ENCODE measurements at regions not wholly inside any gene's neighbourhood (a gene's known extent, or its start where the extent isn't known, plus 50 kb on each side); places are given as distances from the start of the nearest gene placed in this dataset.

DNA sequence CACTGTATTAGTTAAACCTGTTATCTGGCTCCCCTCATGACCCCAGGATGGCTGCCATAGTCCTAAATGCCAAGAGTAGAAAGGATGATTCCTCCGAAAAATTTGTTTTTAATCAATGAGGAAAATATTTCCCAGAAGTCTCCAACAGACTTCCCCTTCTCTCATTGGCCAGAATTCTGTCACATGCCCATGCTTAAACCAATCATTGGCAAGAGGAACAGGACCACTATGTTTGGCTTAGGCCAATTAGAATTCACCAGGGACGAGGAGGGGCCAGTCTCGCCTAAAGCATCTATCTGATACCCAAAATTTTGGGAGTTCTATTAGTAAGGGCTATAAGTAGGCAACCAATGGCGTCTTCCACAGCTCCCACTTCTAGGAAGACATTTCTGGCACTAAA, 71.2 kb upstream of the IL6 start:
- no peaks in the 10 kb centered on the region for H3K36me3 ChIP-seq (ENCODE audit: control insufficient read depth in 4 of 4, insufficient read depth in 3 of 4, low read depth in 1 of 4, low read length in 3 of 4)
- H3K4me3 ChIP-seq (ENCODE audit: low read depth in 1 of 3, low read length in 3 of 3) = no peak overlapping the region
- TF ChIP-seq ATF3 (IDR thresholded peaks at IDR 0.05) (no peak), FOXA1 (IDR thresholded peaks at IDR 0.05) (no peak), HNF4A (conservative IDR thresholded peaks at IDR 0.05) (no peak), YY1 (IDR thresholded peaks at IDR 0.05) (no peak)
- TF ChIP-seq, protein P1, sequence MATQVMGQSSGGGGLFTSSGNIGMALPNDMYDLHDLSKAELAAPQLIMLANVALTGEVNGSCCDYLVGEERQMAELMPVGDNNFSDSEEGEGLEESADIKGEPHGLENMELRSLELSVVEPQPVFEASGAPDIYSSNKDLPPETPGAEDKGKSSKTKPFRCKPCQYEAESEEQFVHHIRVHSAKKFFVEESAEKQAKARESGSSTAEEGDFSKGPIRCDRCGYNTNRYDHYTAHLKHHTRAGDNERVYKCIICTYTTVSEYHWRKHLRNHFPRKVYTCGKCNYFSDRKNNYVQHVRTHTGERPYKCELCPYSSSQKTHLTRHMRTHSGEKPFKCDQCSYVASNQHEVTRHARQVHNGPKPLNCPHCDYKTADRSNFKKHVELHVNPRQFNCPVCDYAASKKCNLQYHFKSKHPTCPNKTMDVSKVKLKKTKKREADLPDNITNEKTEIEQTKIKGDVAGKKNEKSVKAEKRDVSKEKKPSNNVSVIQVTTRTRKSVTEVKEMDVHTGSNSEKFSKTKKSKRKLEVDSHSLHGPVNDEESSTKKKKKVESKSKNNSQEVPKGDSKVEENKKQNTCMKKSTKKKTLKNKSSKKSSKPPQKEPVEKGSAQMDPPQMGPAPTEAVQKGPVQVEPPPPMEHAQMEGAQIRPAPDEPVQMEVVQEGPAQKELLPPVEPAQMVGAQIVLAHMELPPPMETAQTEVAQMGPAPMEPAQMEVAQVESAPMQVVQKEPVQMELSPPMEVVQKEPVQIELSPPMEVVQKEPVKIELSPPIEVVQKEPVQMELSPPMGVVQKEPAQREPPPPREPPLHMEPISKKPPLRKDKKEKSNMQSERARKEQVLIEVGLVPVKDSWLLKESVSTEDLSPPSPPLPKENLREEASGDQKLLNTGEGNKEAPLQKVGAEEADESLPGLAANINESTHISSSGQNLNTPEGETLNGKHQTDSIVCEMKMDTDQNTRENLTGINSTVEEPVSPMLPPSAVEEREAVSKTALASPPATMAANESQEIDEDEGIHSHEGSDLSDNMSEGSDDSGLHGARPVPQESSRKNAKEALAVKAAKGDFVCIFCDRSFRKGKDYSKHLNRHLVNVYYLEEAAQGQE (IDR thresholded peaks at IDR 0.05) = no peak
- 90% methylated on average over 4 of the region's 4 CpGs for WGBS
- H3K4me1 ChIP-seq (ENCODE audit: control insufficient read depth in 4 of 4, insufficient read depth in 4 of 4, low read length in 3 of 4) = no peaks in the 10 kb centered on the region
- H3K27me3 ChIP-seq (ENCODE audit: control insufficient read depth in 4 of 4, insufficient read depth in 4 of 4, low read length in 3 of 4) = no peaks in the 10 kb centered on the region
- no peak for DNase-seq (ENCODE audit: low spot score)
- H3K9ac ChIP-seq (ENCODE audit: low read depth in 1 of 2, low read length in 2 of 2) = no peak overlapping the region
- H3K9me3 ChIP-seq (ENCODE audit: control insufficient read depth in 4 of 4, low read length in 3 of 4) = no peaks in the 10 kb centered on the region
- no peak overlapping the region for H3K27ac ChIP-seq (ENCODE audit: low read depth in 1 of 2, low read length in 2 of 2)

GRCh38 chr7:22654831-22655230, 72.2 kb upstream of the IL6 start:
- no peak overlapping the region for H3K9ac ChIP-seq (ENCODE audit: low read depth in 1 of 2, low read length in 2 of 2)
- H3K4me1 ChIP-seq (ENCODE audit: control insufficient read depth in 4 of 4, insufficient read depth in 4 of 4, low read length in 3 of 4) = no peaks in the 10 kb centered on the region
- TF ChIP-seq GABPA (IDR thresholded peaks at IDR 0.05 in 1 of 2, conservative IDR thresholded peaks at IDR 0.05 in 1 of 2) = no peak
- TF ChIP-seq TAF1 (conservative IDR thresholded peaks at IDR 0.05) = no peak
- TF ChIP-seq RXRA (IDR thresholded peaks at IDR 0.05) = no peak
- no peak for TF ChIP-seq NR2F2 (IDR thresholded peaks at IDR 0.05)
- TF ChIP-seq, protein P1 (IDR thresholded peaks at IDR 0.05) = no peak
- no peak for TF ChIP-seq FOXA1 (IDR thresholded peaks at IDR 0.05)
- TF ChIP-seq YY1 (IDR thresholded peaks at IDR 0.05) = no peak
- no peak for TF ChIP-seq ATF3 (IDR thresholded peaks at IDR 0.05)
- TF ChIP-seq FOXA2 (IDR thresholded peaks at IDR 0.05) = no peak
- no peak for TF ChIP-seq RAD21 (IDR thresholded peaks at IDR 0.05)
- TF ChIP-seq, protein P2, sequence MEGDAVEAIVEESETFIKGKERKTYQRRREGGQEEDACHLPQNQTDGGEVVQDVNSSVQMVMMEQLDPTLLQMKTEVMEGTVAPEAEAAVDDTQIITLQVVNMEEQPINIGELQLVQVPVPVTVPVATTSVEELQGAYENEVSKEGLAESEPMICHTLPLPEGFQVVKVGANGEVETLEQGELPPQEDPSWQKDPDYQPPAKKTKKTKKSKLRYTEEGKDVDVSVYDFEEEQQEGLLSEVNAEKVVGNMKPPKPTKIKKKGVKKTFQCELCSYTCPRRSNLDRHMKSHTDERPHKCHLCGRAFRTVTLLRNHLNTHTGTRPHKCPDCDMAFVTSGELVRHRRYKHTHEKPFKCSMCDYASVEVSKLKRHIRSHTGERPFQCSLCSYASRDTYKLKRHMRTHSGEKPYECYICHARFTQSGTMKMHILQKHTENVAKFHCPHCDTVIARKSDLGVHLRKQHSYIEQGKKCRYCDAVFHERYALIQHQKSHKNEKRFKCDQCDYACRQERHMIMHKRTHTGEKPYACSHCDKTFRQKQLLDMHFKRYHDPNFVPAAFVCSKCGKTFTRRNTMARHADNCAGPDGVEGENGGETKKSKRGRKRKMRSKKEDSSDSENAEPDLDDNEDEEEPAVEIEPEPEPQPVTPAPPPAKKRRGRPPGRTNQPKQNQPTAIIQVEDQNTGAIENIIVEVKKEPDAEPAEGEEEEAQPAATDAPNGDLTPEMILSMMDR (IDR thresholded peaks at IDR 0.05; ENCODE audit: low read depth, low read length, missing input control) = no peak
- TF ChIP-seq EGR1 (IDR thresholded peaks at IDR 0.05; ENCODE audit: low read depth in 2 of 2) = no peak
- TF ChIP-seq JUND (IDR thresholded peaks at IDR 0.05) = no peak
- TF ChIP-seq, protein P3, sequence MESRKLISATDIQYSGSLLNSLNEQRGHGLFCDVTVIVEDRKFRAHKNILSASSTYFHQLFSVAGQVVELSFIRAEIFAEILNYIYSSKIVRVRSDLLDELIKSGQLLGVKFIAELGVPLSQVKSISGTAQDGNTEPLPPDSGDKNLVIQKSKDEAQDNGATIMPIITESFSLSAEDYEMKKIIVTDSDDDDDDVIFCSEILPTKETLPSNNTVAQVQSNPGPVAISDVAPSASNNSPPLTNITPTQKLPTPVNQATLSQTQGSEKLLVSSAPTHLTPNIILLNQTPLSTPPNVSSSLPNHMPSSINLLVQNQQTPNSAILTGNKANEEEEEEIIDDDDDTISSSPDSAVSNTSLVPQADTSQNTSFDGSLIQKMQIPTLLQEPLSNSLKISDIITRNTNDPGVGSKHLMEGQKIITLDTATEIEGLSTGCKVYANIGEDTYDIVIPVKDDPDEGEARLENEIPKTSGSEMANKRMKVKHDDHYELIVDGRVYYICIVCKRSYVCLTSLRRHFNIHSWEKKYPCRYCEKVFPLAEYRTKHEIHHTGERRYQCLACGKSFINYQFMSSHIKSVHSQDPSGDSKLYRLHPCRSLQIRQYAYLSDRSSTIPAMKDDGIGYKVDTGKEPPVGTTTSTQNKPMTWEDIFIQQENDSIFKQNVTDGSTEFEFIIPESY (IDR thresholded peaks at IDR 0.05) = no peak
- TF ChIP-seq MAX (IDR thresholded peaks at IDR 0.05) = no peak
- no peak for TF ChIP-seq SP1 (IDR thresholded peaks at IDR 0.05)
- TF ChIP-seq HNF4A (conservative IDR thresholded peaks at IDR 0.05) = no peak
- TF ChIP-seq HNF4G (IDR thresholded peaks at IDR 0.05) = no peak
- WGBS = 86% methylated on average over 1 of the region's 1 CpG
- H3K9me3 ChIP-seq (ENCODE audit: control insufficient read depth in 4 of 4, low read length in 3 of 4) = no peaks in the 10 kb centered on the region
- no peak overlapping the region for H3K4me3 ChIP-seq (ENCODE audit: low read depth in 1 of 3, low read length in 3 of 3)
- no peaks in the 10 kb centered on the region for H3K27me3 ChIP-seq (ENCODE audit: control insufficient read depth in 4 of 4, insufficient read depth in 4 of 4, low read length in 3 of 4)
- no peak for DNase-seq (ENCODE audit: low spot score)
- H3K36me3 ChIP-seq (ENCODE audit: control insufficient read depth in 4 of 4, insufficient read depth in 3 of 4, low read depth in 1 of 4, low read length in 3 of 4) = no peaks in the 10 kb centered on the region
- no peak overlapping the region for H3K27ac ChIP-seq (ENCODE audit: low read depth in 1 of 2, low read length in 2 of 2)

Measured in liver (tissue), 8 donors.